GM18499 (cell line): ENCODE measurements at regions not wholly inside any gene's neighbourhood (a gene's known extent, or its start where the extent isn't known, plus 50 kb on each side); places are given as distances from the start of the nearest gene placed in this dataset.
"Not testable (repeated sequence)": the region's sequence is repeated elsewhere in the genome, so short reads cannot be mapped to it uniquely, and the experiment has no call there.

Experiments used
- ATAC-seq: cut with Tn5 transposase; IDR thresholded peaks from one replicate; pipeline ENCODE4 v1.9.1; 2021; ENCODE audit warnings: moderate number of reproducible peaks; ENCODE audit not compliant: insufficient read depth, unreplicated experiment

DNA sequence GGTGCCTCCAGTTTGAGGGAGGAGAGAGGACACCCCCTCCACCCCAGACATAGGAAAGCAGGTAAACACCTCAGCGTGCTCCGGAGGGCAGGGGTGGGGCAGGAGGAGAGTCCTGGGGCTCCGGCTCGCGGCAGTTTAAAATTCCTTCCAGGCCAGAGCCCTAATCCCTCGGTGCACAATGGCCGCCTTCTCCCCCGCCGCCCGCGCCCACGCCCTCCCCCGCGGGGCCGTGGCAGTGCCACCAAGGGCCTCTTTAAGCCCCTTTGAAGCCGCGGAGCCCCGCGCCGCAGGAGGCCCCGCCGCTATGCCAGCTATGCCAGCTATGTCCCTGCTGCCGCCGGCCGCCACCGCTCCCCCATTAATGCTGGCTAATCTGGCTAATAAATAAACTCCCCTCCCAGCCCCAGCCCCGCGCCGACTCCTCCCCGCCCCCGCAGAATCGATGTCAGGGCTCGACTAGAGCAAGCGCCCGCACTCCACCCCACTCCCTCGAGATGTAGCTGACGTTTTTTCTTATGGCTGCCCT, 125.1 kb downstream of the MRPL14 start:
- ATAC-seq, result no peak

DNA sequence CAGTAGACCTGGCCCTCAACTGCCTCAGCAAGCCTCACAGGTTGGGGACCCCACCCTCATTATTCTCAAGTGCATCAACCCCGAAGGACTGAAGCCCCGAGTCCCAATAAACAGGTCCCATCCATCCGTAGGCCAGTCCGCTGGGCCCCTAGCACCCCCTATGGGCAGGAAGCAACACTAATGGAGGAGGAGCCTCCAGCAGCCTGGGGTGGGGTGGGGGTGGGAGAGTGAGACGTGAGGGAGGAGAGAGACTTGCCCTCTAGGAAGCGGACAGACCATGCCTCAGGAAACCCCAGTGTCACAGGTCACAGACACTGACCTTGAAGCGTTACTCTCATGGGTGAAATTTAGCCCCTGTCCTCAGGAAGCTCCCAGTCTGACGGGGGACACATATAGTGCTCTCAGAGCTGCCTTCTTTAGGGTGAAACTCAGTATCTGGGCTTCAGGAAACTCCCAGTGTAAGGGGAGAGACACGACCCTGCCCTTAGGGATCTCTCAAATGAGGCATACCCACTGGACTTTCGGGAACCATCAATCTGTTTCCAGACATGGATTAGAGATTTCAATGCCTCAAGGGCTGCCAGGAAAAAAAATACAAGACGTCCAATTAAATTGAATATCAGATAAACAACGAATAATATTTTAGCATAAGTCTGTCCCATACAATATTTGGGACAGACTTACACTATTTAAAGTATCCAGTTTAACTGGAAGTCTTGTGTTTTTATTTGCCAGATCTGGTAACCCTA, 125.8 kb downstream of the MRPL14 start:
- no peak for ATAC-seq

DNA sequence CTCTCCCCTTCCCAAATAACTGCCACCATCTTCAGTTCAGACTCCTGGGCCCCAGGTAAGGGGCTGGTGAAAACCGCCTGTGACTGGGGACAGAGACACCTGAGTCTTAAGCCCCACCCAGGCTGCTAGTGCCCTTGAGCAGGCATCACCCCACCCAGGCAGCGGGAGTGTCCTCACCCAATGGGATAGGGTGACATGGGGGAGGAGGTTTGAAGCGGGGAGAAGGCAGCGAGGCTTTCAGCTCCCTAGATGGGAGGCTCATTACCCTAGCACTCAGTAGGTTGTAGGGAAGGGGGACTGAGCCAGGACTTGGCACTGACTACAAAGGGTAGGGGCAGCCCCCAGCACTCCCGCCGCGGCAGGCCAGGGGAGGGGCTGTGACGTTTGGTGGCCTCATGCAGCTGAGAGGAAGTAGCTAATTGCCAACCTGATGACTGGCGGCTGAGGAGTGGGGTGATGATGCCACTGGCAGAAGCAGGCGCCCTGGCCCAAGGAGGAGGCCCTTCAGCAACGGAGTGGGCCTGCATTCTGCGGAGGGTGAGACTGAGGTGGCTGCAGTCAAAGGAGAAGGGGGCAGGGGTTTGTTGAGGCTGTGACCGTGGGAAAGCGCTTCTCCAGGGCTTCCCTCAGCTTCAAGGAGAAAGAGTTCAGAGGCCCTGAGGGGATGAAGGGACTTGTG, 126.9 kb downstream of the MRPL14 start:
- no peak for ATAC-seq

DNA sequence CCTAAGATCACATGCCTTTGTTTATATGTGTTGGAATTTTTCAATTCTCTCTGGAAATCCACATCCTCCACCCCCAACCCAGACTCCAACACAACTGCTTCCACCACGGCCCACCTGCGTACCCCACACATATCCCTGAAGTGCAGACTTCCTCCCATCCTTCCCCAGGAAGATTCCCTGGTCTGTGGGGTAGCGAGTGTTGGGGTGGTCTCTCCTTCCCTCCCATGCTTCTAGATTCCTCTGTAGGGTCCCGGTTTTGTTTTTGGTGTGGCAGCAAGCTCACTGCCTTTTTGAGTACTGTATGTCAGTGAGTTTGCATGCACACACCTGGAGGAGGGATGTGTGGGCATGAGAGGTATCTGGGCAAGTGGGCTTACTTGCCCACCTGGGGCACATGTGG, 127.6 kb downstream of the MRPL14 start:
- ATAC-seq, result no peak

DNA sequence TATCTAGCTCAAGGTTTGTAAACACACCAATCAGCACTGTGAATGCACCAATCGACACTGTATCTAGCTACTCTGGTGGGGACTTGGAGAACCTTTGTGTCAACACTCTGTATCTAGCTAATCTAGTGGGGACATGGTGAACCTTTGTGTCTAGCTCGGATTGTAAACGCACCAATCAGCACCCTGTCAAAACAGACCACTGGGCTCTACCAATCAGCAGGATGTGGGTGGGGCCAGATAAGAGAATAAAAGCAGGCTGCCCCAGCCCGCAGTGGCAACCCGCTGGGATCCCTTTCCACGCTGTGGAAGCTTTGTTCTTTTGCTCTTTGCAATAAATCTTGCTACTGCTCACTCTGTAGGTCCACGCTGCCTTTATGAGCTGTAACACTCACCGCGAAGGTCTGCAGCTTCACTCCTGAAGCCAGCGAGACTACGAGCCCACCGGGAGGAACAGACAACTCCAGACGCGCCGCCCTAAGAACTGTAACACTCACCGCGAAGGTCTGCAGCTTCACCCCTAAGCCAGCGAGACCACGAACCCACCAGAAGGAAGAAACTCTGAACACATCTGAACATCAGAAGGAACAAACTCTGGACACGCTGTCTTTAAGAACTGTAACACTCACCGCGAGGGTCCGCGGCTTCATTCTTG, 128.5 kb downstream of the MRPL14 start:
- not testable (repeated sequence) for ATAC-seq

DNA sequence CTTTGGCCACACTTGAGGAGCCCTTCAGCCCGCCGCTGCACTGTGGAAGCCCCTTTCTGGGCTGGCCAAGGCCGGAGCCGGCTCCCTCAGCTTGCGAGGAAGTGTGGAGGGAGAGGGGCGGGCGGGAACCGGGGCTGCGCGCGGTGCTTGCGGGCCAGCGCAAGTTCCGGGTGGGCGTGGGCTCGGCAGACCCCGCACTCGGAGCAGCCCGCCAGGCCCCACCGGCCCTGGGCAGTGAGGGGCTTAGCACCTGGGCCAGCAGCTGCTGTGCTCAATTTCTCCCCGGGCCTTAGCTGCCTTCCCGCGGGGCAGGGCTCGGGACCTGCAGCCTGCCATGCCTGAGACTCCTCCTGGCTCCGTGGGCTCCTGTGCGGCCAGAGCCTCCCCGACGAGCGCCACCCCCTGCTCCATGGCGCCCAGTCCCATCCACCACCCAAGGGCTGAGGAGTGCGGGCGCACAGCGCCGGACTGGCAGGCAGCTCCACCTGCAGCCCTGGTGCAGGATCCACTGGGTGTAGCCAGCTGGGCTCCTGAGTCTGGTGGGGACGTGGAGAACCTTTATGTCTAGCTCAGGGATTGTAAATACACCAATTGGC, 129.2 kb downstream of the MRPL14 start:
- ATAC-seq, result not testable (repeated sequence)

DNA sequence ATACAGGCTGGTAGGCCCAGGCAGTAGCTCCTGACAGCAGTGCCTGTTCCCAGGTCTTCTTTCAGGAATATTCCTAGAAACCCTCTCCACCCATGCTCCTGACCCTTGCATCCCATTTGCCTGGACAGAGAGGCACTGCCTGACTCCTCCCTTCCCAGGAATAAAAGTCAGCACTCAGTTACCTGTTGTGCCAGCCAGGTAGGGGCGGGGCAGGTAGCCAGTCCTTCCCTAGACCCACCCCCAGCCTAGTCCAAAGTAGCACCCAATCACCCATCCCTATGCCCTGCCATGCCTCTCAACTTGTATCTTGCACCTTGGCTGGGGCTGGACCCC, 129.9 kb downstream of the MRPL14 start:
- ATAC-seq, result no peak

DNA sequence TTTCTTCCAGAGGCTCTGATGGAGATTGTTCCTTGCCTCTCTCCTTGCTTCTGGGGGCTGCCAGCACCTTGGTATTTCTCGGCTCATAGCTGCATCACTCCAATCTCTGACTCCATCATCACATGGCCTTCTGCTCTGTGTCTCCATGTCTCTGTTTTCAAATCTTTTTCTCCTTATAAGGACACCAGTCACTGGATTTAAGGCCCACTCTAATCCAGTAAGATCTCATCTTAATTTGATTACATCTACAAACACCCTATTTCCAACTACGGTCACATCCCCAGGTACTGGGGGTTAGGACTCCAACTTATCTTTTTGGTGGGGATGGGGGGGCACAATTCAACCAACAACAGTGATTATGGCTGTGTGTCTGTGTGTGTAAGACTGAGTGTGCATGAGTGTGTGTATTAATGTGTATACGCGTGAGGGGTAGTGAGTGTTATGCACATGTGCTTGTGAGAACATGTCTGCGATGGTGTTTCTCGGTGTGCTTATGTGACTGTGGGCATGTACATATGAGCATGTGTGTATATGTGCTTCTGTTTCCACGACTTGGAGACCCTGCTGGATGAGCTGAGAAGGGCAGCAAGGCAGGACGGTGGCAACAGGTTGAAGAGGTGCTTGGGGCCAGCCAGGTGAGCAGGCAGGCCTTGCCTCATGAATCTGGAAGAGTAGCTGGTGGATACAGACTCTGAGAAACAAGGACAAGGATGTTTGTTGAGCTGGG, 130.5 kb downstream of the MRPL14 start:
- no peak for ATAC-seq

DNA sequence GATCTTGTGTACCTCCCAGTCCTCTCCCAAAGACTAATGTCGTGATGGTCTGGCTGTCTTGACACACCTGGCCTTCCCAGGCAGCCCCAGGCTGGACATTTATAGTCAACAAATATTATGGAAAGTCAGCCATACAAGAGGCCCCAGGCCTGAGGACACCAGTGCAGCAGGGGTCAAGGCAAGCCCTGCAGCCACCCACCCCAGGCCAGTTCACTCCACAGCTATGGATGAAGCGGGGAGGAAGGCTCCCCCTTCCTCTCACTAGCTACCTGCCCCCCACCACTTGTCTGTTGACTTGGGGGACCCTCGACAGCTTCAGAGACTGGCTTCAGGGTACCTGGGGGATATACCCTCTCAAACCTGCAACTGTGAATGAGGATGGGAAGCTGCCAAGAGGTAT, 132.1 kb downstream of the MRPL14 start:
- ATAC-seq, result no peak

DNA sequence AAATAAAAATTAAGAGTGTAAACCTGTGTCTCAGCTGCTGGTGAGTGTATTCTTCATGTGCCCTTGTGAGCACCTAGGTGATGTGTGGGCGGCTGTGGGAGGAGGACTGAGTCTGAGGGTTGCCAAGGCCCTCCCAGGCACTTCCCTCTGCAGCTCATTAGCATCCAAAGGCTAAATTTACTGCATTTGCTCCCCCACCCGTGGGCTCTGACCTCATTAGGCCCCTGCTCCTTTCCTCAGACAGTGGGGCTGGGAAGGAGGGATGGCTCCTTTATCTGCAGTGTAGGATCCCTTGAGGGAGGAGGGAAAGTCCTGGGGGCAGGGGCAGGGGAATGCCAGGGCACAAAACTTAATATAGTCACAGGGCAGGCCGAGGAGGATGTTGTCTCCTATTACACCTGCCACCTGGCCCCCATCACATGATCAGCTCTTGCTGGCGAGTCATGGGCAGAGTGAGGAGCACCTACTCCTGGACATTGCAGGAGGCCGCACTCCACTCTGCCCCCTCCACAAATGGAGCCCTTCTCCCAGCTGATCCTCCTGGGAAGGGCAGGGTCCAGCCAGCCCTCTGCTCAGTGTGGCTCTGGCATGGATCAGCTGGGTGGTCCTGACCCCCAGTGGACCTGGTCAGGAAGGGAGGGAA, 133.2 kb downstream of the MRPL14 start:
- ATAC-seq, result no peak

DNA sequence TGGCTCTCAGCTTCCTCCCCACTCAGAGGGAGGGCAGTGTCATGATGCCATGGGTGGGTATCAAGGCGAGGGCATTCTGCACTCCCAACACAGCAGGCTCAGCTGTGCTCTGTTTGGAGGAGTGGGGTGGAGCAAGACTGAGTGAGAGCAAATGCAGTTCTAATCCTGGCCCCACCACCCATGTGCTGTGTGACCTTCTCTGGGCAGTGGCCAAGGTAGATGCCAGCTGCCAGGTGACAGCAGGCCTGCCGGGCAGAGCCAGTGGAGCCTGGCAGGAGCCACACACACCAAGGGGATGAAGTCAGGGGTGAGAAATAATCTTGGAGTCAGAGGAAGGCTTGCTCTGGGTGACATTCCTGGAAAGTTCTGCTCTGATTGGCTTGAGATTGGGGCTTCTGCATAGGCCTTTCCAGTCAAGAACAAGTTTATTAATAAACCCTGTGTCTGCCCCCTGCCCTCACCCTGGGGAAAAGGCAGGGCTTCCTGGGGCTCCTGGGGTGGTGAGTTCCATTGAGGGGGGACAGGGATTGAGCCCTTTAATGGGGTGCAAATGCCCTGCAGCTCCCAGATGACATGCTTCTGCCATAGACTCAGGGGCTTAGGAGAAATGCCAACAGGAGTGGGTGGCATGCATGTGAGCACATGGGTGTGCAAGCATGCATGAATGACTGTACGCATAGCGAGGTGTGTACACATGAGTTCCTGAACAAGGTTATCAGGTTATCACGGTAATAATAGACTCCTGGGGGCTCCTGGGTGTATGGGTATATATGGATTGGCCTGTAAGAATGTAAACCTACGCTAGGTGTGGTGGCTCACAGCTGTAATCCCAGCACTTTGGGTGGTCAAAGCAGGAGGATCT, 134.2 kb downstream of the MRPL14 start:
- ATAC-seq, result no peak

DNA sequence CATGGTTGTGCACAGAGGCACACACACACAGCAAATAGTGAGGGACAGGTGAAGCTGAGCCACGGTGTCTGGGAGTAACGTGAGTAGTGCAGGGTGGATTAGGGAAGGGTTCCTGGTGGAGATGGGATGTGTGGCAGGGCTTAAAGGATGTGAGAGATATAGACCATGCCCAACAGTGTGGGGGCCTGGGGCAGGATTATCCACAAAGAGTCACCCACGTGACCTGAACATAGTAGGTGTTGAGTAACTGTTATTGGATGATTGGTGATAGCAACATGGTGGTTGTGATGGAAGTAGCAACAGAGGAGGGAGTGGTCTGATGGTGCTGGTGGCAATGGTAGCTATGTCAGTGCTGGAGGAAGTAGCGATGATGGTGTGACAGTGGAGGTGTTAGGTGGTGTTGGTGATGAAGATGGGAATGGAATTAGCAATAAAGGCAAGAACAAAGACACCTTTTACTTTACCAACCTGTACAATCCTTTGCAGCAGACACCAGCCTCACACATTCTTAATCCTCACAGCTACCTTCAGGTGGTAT, 135.1 kb downstream of the MRPL14 start:
- no peak for ATAC-seq

DNA sequence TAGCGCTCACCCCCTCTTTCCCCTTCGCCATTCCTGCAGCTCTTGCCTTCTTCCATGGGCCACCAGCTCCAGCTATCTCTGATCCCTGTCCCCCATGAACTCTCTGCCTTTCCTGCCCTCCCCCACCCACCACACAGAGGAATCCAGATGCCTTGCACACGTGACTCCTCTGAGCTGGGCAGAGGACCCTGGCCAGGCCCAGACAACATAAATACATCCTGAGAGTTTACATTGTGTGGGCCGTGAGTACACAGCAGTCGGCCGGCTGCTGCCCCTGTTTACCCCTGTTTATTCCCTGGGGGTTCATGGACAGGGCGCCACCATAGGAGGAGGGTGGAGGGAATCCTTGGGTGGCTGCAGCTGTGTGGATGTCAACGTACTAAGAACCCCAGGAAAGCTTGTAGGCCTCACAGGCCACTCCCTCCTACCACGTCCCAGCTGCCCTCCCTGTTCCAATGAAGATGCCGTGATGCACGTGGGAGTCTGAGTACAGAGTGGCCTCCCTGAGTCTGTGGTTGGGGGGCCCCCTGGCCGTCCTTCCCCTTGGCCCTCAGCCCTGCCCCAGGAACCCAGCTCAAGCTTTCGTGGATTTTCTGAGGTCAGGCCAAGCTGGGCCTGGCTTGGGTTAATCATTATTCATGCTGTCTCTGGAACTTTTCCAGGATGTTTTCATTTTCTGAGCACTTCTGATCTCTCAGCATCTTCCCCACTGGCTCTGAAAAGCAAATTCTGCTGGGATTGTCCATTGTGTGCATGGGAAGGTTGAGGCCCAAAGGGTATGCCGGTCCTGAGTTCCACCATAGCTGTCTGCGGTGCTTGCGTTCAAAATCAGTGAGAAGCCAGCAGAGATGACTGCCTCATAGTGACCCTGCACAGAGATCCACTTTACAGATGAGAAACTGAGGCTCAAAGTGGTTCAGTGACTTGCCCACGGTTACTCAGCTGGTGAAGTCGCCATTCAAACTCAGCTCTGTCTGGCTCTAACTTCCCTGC, 136.3 kb downstream of the MRPL14 start:
- ATAC-seq, result no peak

DNA sequence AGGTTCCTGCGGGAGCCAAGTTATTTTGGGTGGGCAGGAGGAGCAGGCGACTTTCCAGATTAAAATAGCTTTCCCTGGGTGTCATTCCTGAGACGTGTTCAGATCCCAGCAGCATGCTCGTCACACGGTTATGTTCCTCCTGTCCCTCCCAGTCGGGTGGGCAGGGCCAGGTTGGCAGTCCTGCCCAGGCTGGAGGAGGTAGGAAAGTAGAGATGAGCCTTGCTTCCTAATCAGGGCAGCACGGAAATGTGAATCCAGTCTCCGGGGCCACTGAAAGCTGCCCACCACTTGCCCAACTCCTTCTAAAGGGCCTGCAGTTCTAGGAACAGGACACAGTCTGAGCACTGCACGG, 137.0 kb downstream of the MRPL14 start:
- no peak for ATAC-seq

DNA sequence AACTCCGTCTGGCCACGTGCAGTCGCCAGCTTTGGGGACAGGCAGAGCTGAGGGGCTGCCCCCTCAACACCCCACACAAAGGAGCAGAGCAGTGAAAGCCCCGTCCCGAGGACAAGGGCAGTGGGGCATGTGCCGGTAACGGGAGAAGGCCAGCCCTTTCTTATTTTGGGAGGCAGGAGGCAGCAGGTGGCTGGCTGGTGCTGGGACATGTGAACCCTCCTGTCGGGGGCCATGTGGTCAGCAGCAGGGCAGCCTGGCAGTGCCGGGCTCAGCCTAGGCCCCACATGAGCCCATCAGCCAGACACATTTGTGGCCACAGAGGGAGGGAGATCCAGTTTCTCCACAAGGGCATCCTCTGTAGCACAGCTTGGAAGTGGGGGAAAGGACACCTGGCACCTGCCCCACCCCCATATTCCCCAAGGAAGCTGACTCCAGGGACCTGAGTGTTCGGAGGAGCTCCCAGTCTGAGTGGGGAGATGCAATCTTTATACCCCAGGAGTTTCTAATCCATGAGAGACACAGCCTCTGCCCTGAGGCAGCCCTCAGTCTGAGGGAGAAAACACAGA, 137.6 kb downstream of the MRPL14 start:
- no peak for ATAC-seq

DNA sequence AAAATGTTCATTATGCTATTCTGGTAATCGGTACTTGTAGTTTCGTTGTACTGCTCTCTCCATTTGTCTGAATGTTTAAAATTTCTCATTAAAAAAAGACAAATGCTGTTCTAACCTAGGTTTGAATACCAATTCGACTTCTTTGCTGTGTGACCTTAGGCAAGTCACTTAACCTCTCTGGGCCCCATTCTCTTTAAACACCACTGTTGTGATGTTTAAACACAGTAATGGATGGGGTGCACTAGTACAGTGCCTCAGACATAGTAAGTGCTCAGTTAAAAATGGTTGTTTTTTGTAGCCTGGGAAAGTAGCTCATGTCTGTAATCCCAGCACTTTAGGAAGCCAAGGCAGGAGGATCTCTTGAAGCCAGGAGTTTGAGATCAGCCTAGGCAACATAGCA, 138.5 kb downstream of the MRPL14 start:
- no peak for ATAC-seq

DNA sequence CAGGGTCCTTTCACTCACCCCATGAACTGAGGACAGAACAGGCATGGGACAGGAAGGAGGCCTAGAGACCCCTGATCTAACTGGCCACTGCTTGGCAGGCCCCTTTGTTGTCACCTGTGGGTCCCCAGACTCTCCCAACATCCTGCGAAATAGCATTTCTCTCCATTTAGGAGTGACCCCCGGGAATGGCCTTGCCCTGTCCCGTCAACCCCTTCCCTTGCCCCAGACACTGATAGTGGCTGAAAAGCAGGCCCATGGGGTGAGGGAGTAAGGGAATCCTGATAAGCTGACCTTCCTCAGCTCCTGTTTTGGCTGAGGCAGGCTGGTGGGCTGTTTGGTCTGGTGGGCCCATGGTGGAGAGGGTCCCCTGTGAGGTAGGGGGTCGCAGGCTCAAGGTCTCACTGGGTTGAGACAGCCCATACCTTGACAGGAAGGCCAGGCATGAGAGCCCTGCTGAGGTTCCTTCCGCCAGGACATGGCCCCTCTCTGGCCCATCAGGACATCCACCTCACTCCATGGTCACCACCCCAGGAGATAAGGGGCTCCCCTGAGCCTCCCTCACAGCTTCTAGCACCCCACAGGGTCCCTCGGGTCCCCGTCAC, 139.3 kb downstream of the MRPL14 start:
- no peak for ATAC-seq
